ENCODE measurements at regions not wholly inside any gene's neighbourhood (a gene's known extent, or its start where the extent isn't known, plus 50 kb on each side); places are given as distances from the start of the nearest gene placed in this dataset.

- Histone ChIP-seq H3K27me3 (ENCODE audit: control insufficient read depth, insufficient read depth, low read length) (no peaks in the 10 kb centered on the region), H3K4me1 (ENCODE audit: control insufficient read depth, insufficient read depth, low read length) (peaks cover 4% of the 10 kb centered on the region), H3K4me3 (ENCODE audit: low read length) (no peak overlapping the region), H3K27ac (ENCODE audit: low read length) (no peak overlapping the region), H3K36me3 (ENCODE audit: control insufficient read depth, insufficient read depth, low read length) (no peaks in the 10 kb centered on the region), H3K9me3 (replicated peaks; ENCODE audit: control insufficient read depth, low read depth, low read length) (no peaks in the 10 kb centered on the region)
- no peak for DNase-seq
- no CpG with 5 or more reads among the region's 4 CpGs for WGBS (ENCODE audit: insufficient coverage)
Measured at GRCh38 chr10:4312051-4312835, 513.8 kb upstream of the AKR1E2 start.

- Histone ChIP-seq H3K27ac (ENCODE audit: low read length) (no peak overlapping the region), H3K27me3 (ENCODE audit: control insufficient read depth, insufficient read depth, low read length) (no peaks in the 10 kb centered on the region)
Measured at GRCh38 chr10:4310172-4310571, 515.8 kb upstream of the AKR1E2 start.

GRCh38 chr10:4307910-4308309, 518.1 kb upstream of the AKR1E2 start:
- H3K9me3 ChIP-seq (replicated peaks; ENCODE audit: control insufficient read depth, low read depth, low read length) = no peaks in the 10 kb centered on the region
- 0% methylated on average over 1 of the region's 1 CpG for WGBS (ENCODE audit: insufficient coverage)
- H3K4me3 ChIP-seq (ENCODE audit: low read length) = no peak overlapping the region
- peaks cover 2% of the 10 kb centered on the region for H3K4me1 ChIP-seq (ENCODE audit: control insufficient read depth, insufficient read depth, low read length)
- no peaks in the 10 kb centered on the region for H3K36me3 ChIP-seq (ENCODE audit: control insufficient read depth, insufficient read depth, low read length)
- no peaks in the 10 kb centered on the region for H3K27me3 ChIP-seq (ENCODE audit: control insufficient read depth, insufficient read depth, low read length)
- no peak overlapping the region for H3K27ac ChIP-seq (ENCODE audit: low read length)
- peak; percentile 51 for DNase-seq

More at GRCh38 chr10:4310172-4310571, 515.8 kb upstream of the AKR1E2 start:
- Histone ChIP-seq H3K4me3 (ENCODE audit: low read length) (no peak overlapping the region), H3K4me1 (ENCODE audit: control insufficient read depth, insufficient read depth, low read length) (peaks cover 2% of the 10 kb centered on the region), H3K9me3 (replicated peaks; ENCODE audit: control insufficient read depth, low read depth, low read length) (no peaks in the 10 kb centered on the region), H3K36me3 (ENCODE audit: control insufficient read depth, insufficient read depth, low read length) (no peaks in the 10 kb centered on the region)
- WGBS (ENCODE audit: insufficient coverage) = 70% methylated on average over 3 of the region's 3 CpGs
- no peak for DNase-seq

- 75% methylated on average over 2 of the region's 3 CpGs for WGBS (ENCODE audit: insufficient coverage)
Measured at GRCh38 chr10:4306871-4307270, 519.1 kb upstream of the AKR1E2 start.

GRCh38 chr10:4303045-4303444, 518.0 kb upstream of the KLF6 start:
- Histone ChIP-seq H3K27me3 (ENCODE audit: control insufficient read depth, insufficient read depth, low read length) (no peaks in the 10 kb centered on the region), H3K9me3 (replicated peaks; ENCODE audit: control insufficient read depth, low read depth, low read length) (no peaks in the 10 kb centered on the region), H3K4me1 (ENCODE audit: control insufficient read depth, insufficient read depth, low read length) (peaks cover 2% of the 10 kb centered on the region), H3K27ac (ENCODE audit: low read length) (no peak overlapping the region), H3K4me3 (ENCODE audit: low read length) (no peak overlapping the region), H3K36me3 (ENCODE audit: control insufficient read depth, insufficient read depth, low read length) (no peaks in the 10 kb centered on the region)
- no peak for DNase-seq
- 81% methylated on average over 5 of the region's 5 CpGs for WGBS (ENCODE audit: insufficient coverage)

More at GRCh38 chr10:4306871-4307270, 519.1 kb upstream of the AKR1E2 start:
- Histone ChIP-seq H3K4me1 (ENCODE audit: control insufficient read depth, insufficient read depth, low read length) (peaks cover 2% of the 10 kb centered on the region), H3K9me3 (replicated peaks; ENCODE audit: control insufficient read depth, low read depth, low read length) (no peaks in the 10 kb centered on the region), H3K36me3 (ENCODE audit: control insufficient read depth, insufficient read depth, low read length) (no peaks in the 10 kb centered on the region), H3K27me3 (ENCODE audit: control insufficient read depth, insufficient read depth, low read length) (no peaks in the 10 kb centered on the region), H3K27ac (ENCODE audit: low read length) (no peak overlapping the region), H3K4me3 (ENCODE audit: low read length) (no peak overlapping the region)
- DNase-seq = no peak

- Histone ChIP-seq H3K4me1 (ENCODE audit: control insufficient read depth, insufficient read depth, low read length) (no peaks in the 10 kb centered on the region), H3K36me3 (ENCODE audit: control insufficient read depth, insufficient read depth, low read length) (no peaks in the 10 kb centered on the region), H3K4me3 (ENCODE audit: low read length) (no peak overlapping the region), H3K9me3 (replicated peaks; ENCODE audit: control insufficient read depth, low read depth, low read length) (no peaks in the 10 kb centered on the region), H3K27me3 (ENCODE audit: control insufficient read depth, insufficient read depth, low read length) (no peaks in the 10 kb centered on the region), H3K27ac (ENCODE audit: low read length) (no peak overlapping the region)
- no CpG with 5 or more reads among the region's 6 CpGs for WGBS (ENCODE audit: insufficient coverage)
- peak; percentile 80 for DNase-seq
Measured at GRCh38 chr10:4301291-4302045, 516.5 kb upstream of the KLF6 start.

GRCh38 chr10:4296161-4296560, 511.2 kb upstream of the KLF6 start:
- Histone ChIP-seq H3K4me1 (ENCODE audit: control insufficient read depth, insufficient read depth, low read length) (peaks cover 7% of the 10 kb centered on the region), H3K4me3 (ENCODE audit: low read length) (no peak overlapping the region), H3K27me3 (ENCODE audit: control insufficient read depth, insufficient read depth, low read length) (no peaks in the 10 kb centered on the region), H3K27ac (ENCODE audit: low read length) (no peak overlapping the region), H3K36me3 (ENCODE audit: control insufficient read depth, insufficient read depth, low read length) (no peaks in the 10 kb centered on the region), H3K9me3 (replicated peaks; ENCODE audit: control insufficient read depth, low read depth, low read length) (no peaks in the 10 kb centered on the region)
- 89% methylated on average over 5 of the region's 5 CpGs for WGBS (ENCODE audit: insufficient coverage)
- DNase-seq = no peak

- Histone ChIP-seq H3K27ac (ENCODE audit: low read length) (no peak overlapping the region), H3K36me3 (ENCODE audit: control insufficient read depth, insufficient read depth, low read length) (no peaks in the 10 kb centered on the region), H3K4me3 (ENCODE audit: low read length) (no peak overlapping the region), H3K27me3 (ENCODE audit: control insufficient read depth, insufficient read depth, low read length) (no peaks in the 10 kb centered on the region), H3K4me1 (ENCODE audit: control insufficient read depth, insufficient read depth, low read length) (peaks cover 7% of the 10 kb centered on the region), H3K9me3 (replicated peaks; ENCODE audit: control insufficient read depth, low read depth, low read length) (no peaks in the 10 kb centered on the region)
- WGBS (ENCODE audit: insufficient coverage) = 92% methylated on average over 8 of the region's 16 CpGs
- no peak for DNase-seq
Measured at GRCh38 chr10:4294996-4295792, 510.2 kb upstream of the KLF6 start.

GRCh38 chr10:4294271-4294670, 509.3 kb upstream of the KLF6 start:
- Histone ChIP-seq H3K4me3 (ENCODE audit: low read length) (no peak overlapping the region), H3K36me3 (ENCODE audit: control insufficient read depth, insufficient read depth, low read length) (no peaks in the 10 kb centered on the region), H3K9me3 (replicated peaks; ENCODE audit: control insufficient read depth, low read depth, low read length) (no peaks in the 10 kb centered on the region), H3K27me3 (ENCODE audit: control insufficient read depth, insufficient read depth, low read length) (no peaks in the 10 kb centered on the region), H3K4me1 (ENCODE audit: control insufficient read depth, insufficient read depth, low read length) (peaks cover 7% of the 10 kb centered on the region), H3K27ac (ENCODE audit: low read length) (no peak overlapping the region)
- DNase-seq = no peak
- 100% methylated on average over 3 of the region's 5 CpGs for WGBS (ENCODE audit: insufficient coverage)

GRCh38 chr10:4291990-4292389, 507.0 kb upstream of the KLF6 start:
- no peaks in the 10 kb centered on the region for H3K9me3 ChIP-seq (replicated peaks; ENCODE audit: control insufficient read depth, low read depth, low read length)
- no peaks in the 10 kb centered on the region for H3K36me3 ChIP-seq (ENCODE audit: control insufficient read depth, insufficient read depth, low read length)
- whole genome bisulfite sequencing (ENCODE audit: insufficient coverage) = no CpG with 5 or more reads among the region's 6 CpGs
- peaks cover 7% of the 10 kb centered on the region for H3K4me1 ChIP-seq (ENCODE audit: control insufficient read depth, insufficient read depth, low read length)
- H3K27me3 ChIP-seq (ENCODE audit: control insufficient read depth, insufficient read depth, low read length) = no peaks in the 10 kb centered on the region
- H3K4me3 ChIP-seq (ENCODE audit: low read length) = no peak overlapping the region
- peak overlapping the region; percentile 73 for H3K27ac ChIP-seq (ENCODE audit: low read length)
- DNase-seq = peak; percentile 96
